Common myeloid progenitor, CD34-positive (primary cell): ENCODE measurements at regions not wholly inside any gene's neighbourhood (a gene's known extent, or its start where the extent isn't known, plus 50 kb on each side); places are given as distances from the start of the nearest gene placed in this dataset.

Experiments
- CTCF ChIA-PET: fragments of 350-600 bp; sonication (Branson Sonifier 250); formaldehyde crosslinking; loops from one replicate; lab custom pipeline; 2021; ENCODE audit warnings: antibody characterized with exemption; lab: Charles Lee
- POLR2A ChIA-PET: fragments of 350-600 bp; sonication (Branson Sonifier 250); formaldehyde crosslinking; loops from one replicate; lab custom pipeline; 2021; ENCODE audit warnings: antibody characterized with exemption; lab: Charles Lee
- DNase-seq, 3 donors: peaks; one replicate each; pipeline versions ENCODE4 v3.0.0 to v3.0.0-alpha.2; 2013
- H3K27ac ChIP-seq, 2 experiments: 1 replicate in 1 of 2; 2 replicates in 1 of 2; pipeline ENCODE4 v1.7.0; 2013; ENCODE audit warnings: inconsistent platforms in 2 of 2, low read length in 2 of 2, mild to moderate bottlenecking in 2 of 2, low read depth in 1 of 2, moderate library complexity in 1 of 2; ENCODE audit not compliant: severe bottlenecking in 2 of 2, insufficient read depth in 1 of 2, poor library complexity in 1 of 2
- H3K27me3 ChIP-seq, 5 experiments: replicated peaks in 2 of 5; 1 replicate in 3 of 5; 2 replicates in 2 of 5; pipeline versions ENCODE4 v1.6.1 to v1.7.0; 2013; ENCODE audit warnings: low read length in 4 of 5, mild to moderate bottlenecking in 2 of 5, moderate library complexity in 2 of 5, inconsistent platforms in 1 of 5; ENCODE audit not compliant: insufficient read depth in 5 of 5, control insufficient read depth in 4 of 5
- H3K36me3 ChIP-seq, 4 experiments: 1 replicate in 2 of 4; 2 replicates in 2 of 4; pipeline versions ENCODE4 v1.6.1 to v1.7.0; 2013; ENCODE audit warnings: low read length in 3 of 4, control low read depth in 1 of 4, mild to moderate bottlenecking in 1 of 4; ENCODE audit not compliant: control insufficient read depth in 4 of 4, insufficient read depth in 4 of 4
- H3K4me1 ChIP-seq, 4 experiments: 1 replicate in 3 of 4; 2 replicates in 1 of 4; pipeline versions ENCODE4 v1.6.1 to v1.7.1; 2013; ENCODE audit warnings: low read length in 3 of 4, mild to moderate bottlenecking in 3 of 4, control low read depth in 1 of 4, inconsistent platforms in 1 of 4, moderate library complexity in 1 of 4; ENCODE audit not compliant: control insufficient read depth in 4 of 4, insufficient read depth in 4 of 4; ENCODE audit errors: control extremely low read depth in 1 of 4
- H3K4me3 ChIP-seq, 7 experiments: 1 replicate in 4 of 7; 2 replicates in 3 of 7; pipeline versions ENCODE4 v1.5.1 to v1.7.0; 2013; ENCODE audit warnings: mild to moderate bottlenecking in 7 of 7, low read length in 6 of 7, moderate library complexity in 6 of 7, inconsistent platforms in 2 of 7, low read depth in 2 of 7, control low read depth in 1 of 7; ENCODE audit not compliant: insufficient read depth in 4 of 7, control insufficient read depth in 1 of 7; ENCODE audit errors: extremely low read depth in 1 of 7
- H3K9me3 ChIP-seq, 5 experiments: 1 replicate in 4 of 5; 2 replicates in 1 of 5; pipeline versions ENCODE4 v1.6.1 to v1.7.1; 2013; ENCODE audit warnings: low read length in 4 of 5, mild to moderate bottlenecking in 2 of 5, inconsistent platforms in 1 of 5, low read depth in 1 of 5, moderate library complexity in 1 of 5; ENCODE audit not compliant: control insufficient read depth in 4 of 5, insufficient read depth in 2 of 5; ENCODE audit errors: control extremely low read depth in 1 of 5
- WGBS: methylation state at CpG from one replicate; pipeline ENCODE4 v1.1.5; 2013; ENCODE audit not compliant: insufficient coverage; 5-methylcytosine and 5-hydroxymethylcytosine counted together

- DNase-seq, result no peak
- H3K36me3 ChIP-seq, result no peaks in the 10 kb centered on the region
- H3K27ac ChIP-seq, result no peak overlapping the region
- H3K27me3 ChIP-seq, result peaks cover 0 to 38% (median 2%) of the 10 kb centered on the region in 5 experiments
- no peak overlapping the region for H3K4me3 ChIP-seq
- H3K9me3 ChIP-seq, result no peaks in the 10 kb centered on the region
- POLR2A ChIA-PET, result no interaction called here
- no peaks in the 10 kb centered on the region for H3K4me1 ChIP-seq
- CTCF ChIA-PET, result interaction anchor here (0.7 to 5.3 kb wide), 2 partner anchors 13 to 391 kb away, joined by 4 to 31 read pairs; no protein-coding TSS in a partner anchor
- 70% methylated on average over 5 of the region's 6 CpGs for WGBS
Measured at GRCh38 chr10:123575105-123575504, 91.0 kb upstream of the GPR26 start.

DNA sequence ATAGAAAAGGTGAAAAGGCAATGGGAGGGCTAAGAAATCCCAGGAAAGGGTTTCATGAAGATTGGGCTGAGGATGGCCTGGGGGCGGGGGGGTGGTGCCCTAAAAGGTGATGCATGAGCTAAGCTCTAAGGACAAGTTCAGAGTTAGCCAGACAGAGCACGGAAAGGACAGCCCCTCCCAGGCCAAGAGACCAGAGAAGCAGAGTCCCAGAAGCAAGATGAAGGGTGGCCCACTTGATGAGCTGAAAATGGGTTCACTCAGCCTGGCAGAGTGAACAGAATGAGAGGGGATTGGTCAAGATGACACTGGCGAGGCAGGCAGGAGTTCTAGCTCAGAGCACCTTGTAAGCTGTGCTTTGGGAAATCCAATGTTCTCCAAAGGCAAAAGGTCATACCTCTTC lies 89.4 kb upstream of the GPR26 start:
- WGBS, result 85% methylated on average over 3 of the region's 3 CpGs
- Histone ChIP-seq H3K4me3 (no peak overlapping the region), H3K9me3 (no peaks in the 10 kb centered on the region), H3K4me1 (no peaks in the 10 kb centered on the region), H3K36me3 (no peaks in the 10 kb centered on the region), H3K27ac (no peak overlapping the region), H3K27me3 (peaks cover 0 to 33% (median 5%) of the 10 kb centered on the region in 5 experiments)
- ChIA-PET CTCF (interaction anchor here (5.3 kb wide), 1 partner anchor 389 kb away, joined by 31 read pairs; no protein-coding TSS in a partner anchor), POLR2A (no interaction called here)
- no peak for DNase-seq

DNA sequence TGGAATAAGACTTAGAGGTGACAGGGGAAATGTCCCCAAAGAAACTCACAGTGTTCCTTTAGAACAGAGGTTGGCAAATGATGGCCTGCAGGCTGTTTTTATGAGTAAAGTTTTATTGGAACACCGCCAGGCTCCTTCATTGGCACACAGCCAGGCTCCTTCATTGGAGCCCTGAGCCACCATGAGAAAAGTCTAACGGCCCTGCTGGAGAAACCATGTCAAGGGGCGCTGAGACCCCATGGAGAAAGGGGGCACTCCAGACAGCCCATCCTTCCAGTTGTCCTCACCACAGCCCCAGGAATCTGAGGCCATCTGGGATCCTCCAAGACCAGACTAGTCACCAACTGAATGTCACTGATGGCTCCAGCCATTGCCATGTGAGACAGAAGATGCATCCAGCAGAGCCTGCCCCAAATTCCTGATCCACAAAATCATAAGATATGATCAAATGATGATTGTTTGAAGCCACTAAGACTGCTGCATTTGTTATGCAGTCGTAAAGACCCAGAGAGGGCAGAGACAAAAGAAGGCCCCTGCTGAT lies 88.2 kb upstream of the GPR26 start:
- no peak overlapping the region for H3K4me3 ChIP-seq
- ChIA-PET POLR2A (no interaction called here), CTCF (interaction anchor here (8.2 kb wide), 1 partner anchor 388 kb away, joined by 128 read pairs; no protein-coding TSS in a partner anchor)
- H3K4me1 ChIP-seq, result no peaks in the 10 kb centered on the region
- no peaks in the 10 kb centered on the region for H3K9me3 ChIP-seq
- no peak for DNase-seq
- no peak overlapping the region for H3K27ac ChIP-seq
- peaks cover 0 to 34% (median 7%) of the 10 kb centered on the region in 5 experiments for H3K27me3 ChIP-seq
- H3K36me3 ChIP-seq, result no peaks in the 10 kb centered on the region
- WGBS, result 94% methylated on average over 4 of the region's 4 CpGs

GRCh38 chr10:123578721-123579120 lies 87.4 kb upstream of the GPR26 start:
- peaks cover 0 to 38% (median 7%) of the 10 kb centered on the region in 5 experiments for H3K27me3 ChIP-seq
- H3K9me3 ChIP-seq, result no peaks in the 10 kb centered on the region
- no peaks in the 10 kb centered on the region for H3K4me1 ChIP-seq
- H3K27ac ChIP-seq, result no peak overlapping the region
- H3K36me3 ChIP-seq, result no peaks in the 10 kb centered on the region
- H3K4me3 ChIP-seq, result no peak overlapping the region
- 88% methylated on average over 6 of the region's 6 CpGs for WGBS
- ChIA-PET POLR2A (no interaction called here), CTCF (interaction anchor here (8.2 kb wide), 1 partner anchor 387 kb away, joined by 128 read pairs; no protein-coding TSS in a partner anchor)
- DNase-seq, result no peak

DNA sequence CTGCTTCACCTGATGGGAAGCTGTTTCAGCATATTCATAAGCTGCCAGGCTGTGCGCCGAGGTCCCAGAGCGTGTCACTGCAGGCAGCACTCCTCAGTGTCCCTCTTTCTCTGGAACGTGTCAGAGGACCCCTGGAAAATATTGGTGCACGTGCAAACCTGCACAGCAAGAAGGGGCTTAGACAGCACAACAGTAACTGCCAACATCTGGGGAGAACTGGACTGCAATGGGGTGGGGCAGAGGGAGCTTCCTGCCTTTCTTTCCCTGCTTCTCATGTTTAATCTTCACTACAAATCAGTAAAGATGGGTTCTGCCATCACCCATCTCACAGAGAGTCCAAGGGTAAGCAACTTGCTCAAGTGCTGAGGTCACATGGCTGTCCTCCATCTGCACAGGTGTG lies 86.5 kb upstream of the GPR26 start:
- H3K27me3 ChIP-seq, result peaks cover 0 to 40% (median 7%) of the 10 kb centered on the region in 5 experiments
- H3K4me3 ChIP-seq, result no peak overlapping the region
- no peaks in the 10 kb centered on the region for H3K4me1 ChIP-seq
- H3K27ac ChIP-seq, result no peak overlapping the region
- no peaks in the 10 kb centered on the region for H3K36me3 ChIP-seq
- WGBS, result 80% methylated on average over 4 of the region's 5 CpGs
- no peak for DNase-seq
- no peaks in the 10 kb centered on the region for H3K9me3 ChIP-seq
- ChIA-PET CTCF (interaction anchor here (8.2 kb wide), 1 partner anchor 386 kb away, joined by 128 read pairs; no protein-coding TSS in a partner anchor), POLR2A (no interaction called here)

GRCh38 chr10:123580426-123580825 lies 85.7 kb upstream of the GPR26 start:
- no peaks in the 10 kb centered on the region for H3K4me1 ChIP-seq
- DNase-seq, result no peak
- WGBS, result 44% methylated on average over 4 of the region's 4 CpGs
- no peaks in the 10 kb centered on the region for H3K36me3 ChIP-seq
- no peak overlapping the region for H3K4me3 ChIP-seq
- ChIA-PET CTCF (interaction anchor here (0.6 to 8.2 kb wide), 3 partner anchors 35 to 395 kb away, joined by 3 to 128 read pairs (median 4); no protein-coding TSS in a partner anchor), POLR2A (no interaction called here)
- no peaks in the 10 kb centered on the region for H3K9me3 ChIP-seq
- peaks cover 0 to 46% (median 8%) of the 10 kb centered on the region in 5 experiments for H3K27me3 ChIP-seq
- no peak overlapping the region for H3K27ac ChIP-seq

GRCh38 chr10:123581656-123582055 lies 84.5 kb upstream of the GPR26 start:
- H3K4me1 ChIP-seq, result no peaks in the 10 kb centered on the region
- no peaks in the 10 kb centered on the region for H3K9me3 ChIP-seq
- no peak overlapping the region for H3K4me3 ChIP-seq
- POLR2A ChIA-PET, result interaction anchor here (0.6 kb wide), 1 partner anchor 381 kb away, joined by 3 read pairs; no protein-coding TSS in a partner anchor
- DNase-seq, result no peak
- H3K27ac ChIP-seq, result no peak overlapping the region
- peaks cover 0 to 52% (median 10%) of the 10 kb centered on the region in 5 experiments for H3K27me3 ChIP-seq
- CTCF ChIA-PET, result interaction anchor here (0.6 to 8.2 kb wide), 11 partner anchors 9 to 809 kb away, joined by 3 to 128 read pairs (median 3); no protein-coding TSS in a partner anchor
- no peaks in the 10 kb centered on the region for H3K36me3 ChIP-seq
- 85% methylated on average over 4 of the region's 9 CpGs for WGBS
